LoVo (cell line): ENCODE measurements at regions not wholly inside any gene's neighbourhood (a gene's known extent, or its start where the extent isn't known, plus 50 kb on each side); places are given as distances from the start of the nearest gene placed in this dataset.

ENCODE experiments used
- DNase-seq: peaks from one replicate; pipeline ENCODE4 v3.0.0-alpha.2; 2016; ENCODE audit warnings: low spot score

DNA sequence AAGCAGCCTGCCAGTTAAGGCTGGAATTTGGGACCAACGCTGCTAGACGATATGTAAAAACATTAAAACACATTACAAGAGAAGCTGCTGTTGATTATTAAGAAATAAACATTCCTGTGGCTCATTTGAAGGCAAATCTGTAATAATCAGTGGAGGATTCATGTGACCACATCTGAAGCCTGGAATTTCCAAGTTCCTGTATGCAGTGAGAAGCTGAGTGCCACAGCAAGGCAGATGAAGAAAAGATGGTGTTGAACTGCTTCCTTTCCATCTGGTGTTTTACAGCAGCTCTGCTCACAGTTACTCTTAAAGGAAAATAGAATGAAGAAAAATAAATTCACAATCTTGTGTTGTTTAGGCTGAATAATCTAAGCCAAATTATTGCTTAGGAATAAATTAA, 139.3 kb upstream of the ROBO2 start:
- DNase-seq, result no peak

DNA sequence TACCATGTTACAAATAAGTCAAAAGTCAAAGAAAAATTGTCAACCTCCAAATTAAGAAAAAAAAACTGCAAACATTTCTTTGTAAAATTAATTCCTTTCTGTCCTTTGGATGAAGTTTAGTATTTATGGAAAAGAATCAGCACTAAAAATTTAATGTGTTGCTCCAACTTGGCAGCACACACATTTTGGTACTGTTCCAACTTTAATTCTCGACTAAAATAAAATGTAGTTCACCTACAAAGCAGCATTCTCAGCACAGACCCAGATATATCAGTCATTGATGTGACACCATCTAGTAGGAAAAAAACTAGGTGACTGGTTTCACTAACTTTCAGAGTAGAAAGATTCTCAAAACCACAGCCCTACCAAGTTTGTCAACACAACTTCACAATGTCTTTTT, 131.7 kb upstream of the ROBO2 start:
- DNase-seq, result no peak

DNA sequence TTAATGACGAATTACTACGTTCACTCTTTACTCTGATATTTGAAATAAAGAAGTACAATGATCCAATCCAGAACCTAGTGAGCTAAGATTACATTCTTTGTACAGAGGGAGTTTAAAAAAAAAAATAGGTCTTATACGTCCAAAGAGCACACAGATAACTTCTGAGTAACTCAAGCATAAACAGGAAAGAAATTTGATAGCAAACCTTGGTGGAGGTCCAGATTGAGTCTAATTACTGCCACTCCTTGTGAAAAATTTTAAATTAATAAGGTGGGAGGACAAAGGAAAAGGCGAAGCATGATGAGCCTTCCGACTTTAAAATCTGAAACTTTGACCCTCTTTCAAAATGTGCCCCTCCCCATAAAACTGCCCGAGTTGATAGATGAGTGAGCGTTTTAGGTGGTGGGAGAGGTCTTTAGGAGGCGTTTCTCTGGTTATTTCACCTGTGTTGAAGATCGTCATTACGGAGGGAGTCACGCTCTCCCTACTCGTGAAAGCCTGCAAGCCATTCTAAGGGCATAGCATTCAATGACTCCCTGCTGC, 127.0 kb upstream of the ROBO2 start:
- no peak for DNase-seq

DNA sequence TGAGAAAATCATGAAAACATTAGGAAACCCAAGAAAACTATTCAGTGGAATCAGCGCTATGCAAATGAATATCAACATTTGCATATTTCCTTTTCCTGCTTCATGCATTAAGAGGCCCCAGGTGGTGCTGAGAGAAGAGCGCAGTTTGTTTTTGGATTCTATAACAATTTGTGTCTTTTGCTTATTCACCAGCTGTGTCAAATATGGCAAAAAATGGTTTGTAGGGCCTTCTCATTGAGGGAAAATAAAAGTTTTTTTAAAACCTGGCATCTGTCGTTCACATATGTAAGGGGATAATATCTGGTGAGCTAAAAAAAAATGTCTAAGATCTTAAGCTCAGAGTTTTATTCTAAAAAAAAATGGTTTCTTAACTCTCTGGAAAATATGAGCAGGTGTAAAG, 122.5 kb upstream of the ROBO2 start:
- DNase-seq, result no peak

DNA sequence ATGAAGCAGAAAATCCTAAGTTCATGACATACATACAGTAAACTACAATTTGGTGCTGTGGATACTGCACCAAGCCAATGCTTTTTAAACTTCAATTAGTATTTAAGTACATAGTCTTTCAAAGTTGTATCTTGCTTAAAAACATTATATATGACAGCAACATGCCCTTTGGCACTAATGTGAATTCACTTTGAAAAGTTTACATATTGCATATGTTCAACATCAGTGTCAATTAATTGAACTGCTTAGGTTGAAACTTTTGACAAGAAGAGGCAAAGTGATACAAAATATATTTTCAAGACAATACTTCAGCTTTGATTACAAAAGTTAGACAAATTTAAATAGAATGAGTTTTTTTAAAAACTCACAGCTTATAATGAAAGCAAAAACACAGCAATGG, 119.4 kb upstream of the ROBO2 start:
- no peak for DNase-seq

DNA sequence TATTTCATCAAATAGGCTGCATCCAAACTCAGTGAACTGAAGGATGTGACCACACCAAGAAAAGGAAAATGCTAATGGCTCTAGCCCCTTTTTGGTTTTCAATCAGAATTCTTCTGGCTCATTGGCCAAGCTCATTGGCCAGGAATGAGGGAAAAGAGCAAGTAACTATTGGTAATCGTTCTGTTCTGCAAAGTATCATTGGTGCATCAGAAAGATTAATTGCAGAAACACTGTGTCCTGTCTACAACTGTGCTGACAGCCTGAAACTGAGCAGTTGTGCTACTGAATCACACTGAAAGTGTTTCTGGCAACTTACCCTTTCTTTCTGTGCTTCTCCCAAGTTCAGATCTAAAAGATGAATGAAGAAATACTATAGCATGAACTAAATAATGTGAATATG, 116.4 kb upstream of the ROBO2 start:
- no peak for DNase-seq

DNA sequence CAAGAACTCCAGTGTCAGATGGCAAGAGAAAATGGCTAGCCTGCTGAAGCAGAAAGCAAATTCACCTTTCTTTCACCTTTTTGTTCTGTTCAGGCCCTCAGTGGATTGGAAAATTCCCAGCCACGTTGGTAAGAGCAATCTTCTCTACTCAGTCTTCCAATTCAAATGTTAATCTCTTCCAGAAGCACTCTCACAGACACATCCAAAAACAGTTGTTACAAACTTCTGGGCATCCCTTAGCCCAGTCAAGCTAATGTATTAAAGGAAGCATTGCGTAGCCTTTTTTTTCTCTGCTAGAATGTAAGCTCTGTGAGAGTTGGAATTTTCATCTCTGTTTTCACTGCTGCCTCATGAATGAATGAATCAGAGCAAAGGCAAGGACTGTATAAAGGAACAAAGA, 109.2 kb upstream of the ROBO2 start:
- DNase-seq, result no peak

DNA sequence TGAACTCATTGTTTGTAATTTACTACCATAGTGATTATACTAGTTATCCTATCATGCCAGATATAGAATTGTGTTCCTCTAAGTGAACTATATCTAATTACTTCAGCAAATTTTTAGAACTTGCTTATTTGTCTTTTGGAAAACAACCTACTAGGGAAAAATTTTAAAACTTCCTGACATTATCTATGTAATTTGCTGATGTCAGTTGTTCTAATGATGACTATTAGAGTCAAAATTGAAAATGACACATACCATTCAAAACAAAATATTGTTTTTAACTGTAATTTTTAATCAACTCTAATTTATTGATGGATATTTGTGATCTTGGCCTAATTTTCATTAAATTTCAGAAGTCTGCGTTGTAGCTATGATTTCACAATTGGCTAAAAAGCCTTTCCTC, 106.7 kb upstream of the ROBO2 start:
- DNase-seq, result no peak

DNA sequence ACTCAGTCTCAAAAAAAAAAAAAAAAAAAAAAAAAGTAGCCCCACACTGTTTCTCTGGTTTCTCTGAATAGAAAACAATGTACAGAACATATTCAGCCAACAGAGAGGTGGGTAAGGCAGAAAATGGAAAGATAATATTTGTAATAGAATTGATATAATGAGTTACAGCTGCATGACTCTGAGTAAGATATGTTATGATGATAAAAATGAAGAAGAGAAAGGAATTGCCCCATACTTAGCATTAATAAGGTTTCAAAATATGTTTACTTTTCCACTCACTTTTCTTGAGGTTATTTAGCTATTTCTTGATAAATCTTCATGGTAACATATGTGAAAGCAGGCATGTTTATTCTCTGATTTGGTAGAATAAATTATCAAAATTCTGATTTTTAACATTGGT, 100.9 kb upstream of the ROBO2 start:
- no peak for DNase-seq

DNA sequence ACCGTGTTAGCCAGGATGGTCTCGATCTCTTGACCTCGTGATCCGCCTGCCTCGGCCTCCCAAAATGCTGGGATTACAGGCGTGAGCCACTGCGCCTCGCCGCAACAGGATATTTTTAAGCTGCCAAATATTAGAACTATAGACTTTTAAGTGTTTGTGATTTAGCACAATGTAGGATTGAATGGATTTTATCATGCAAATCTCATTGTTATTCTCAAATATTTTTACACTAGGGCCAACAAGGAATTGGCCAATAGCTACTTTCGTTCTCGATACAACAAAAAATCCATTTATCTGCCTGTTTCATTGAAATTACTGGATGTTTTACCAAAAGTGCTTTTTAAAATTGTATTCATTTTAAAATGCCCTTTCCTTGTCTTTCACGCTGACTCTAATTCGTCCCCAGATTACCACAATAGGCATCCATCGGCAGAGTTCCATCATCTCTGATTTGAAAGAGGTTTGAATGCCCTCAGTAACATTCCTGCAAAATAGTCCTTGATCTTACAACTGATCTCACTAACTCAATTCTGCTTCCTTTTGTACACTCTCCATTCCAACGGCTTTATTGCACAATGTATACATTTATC, 99.6 kb upstream of the ROBO2 start:
- DNase-seq, result no peak

DNA sequence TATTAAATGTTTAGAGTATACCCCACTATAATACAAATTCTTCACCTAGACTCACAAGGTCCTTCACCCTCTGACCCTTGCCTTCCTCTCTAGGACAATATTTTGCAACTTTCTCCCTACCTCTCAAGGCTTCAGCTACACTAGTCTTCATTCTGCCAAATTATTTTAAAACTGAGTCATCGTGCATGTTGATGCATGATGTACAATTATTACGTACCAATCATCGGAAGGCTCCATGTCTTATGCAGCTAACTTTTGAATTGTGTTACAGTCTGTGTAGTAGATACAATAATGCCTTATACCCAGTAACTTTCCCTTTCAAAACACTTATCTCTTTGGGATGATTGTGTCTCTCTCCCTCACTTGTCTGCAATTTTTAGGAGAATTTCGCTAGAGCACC, 98.5 kb upstream of the ROBO2 start:
- DNase-seq, result no peak

DNA sequence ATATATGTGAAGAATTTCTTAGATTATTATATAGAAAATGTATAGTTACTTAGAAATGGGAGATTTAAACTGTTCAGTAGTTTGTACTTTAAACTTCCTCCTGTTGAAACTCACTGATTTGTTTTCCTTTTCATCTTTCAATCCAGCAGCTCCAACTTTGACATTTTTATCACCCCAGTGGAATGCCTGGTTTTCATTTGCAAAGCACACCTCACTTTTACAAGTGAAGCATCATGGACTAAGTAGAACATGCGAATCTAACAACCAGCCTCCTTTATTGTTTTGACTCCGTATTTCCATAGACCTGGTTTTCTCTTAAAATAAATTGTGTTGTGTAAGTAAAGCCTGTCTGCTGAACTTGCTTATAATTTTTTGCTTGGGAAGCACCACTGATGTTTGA, 97.8 kb upstream of the ROBO2 start:
- DNase-seq, result no peak

DNA sequence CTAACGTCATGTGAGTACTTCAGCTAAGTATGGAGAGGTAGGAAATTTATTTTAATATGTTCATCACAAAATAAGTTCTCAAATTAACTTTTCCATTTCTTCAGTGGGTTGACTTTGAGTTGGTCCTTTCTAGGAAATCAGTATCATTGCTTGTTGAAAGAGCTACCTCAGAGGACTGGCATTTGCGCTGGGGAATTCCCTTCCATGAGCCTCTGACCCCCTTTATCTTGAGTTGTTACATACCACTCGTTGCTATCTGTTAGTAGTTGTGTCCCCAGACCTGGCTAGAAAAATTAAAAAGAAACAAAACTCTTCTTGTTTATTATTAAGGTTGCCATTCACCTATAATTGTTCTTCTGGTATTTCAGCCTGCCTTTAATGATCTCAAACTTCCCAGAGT, 96.8 kb upstream of the ROBO2 start:
- DNase-seq, result no peak

DNA sequence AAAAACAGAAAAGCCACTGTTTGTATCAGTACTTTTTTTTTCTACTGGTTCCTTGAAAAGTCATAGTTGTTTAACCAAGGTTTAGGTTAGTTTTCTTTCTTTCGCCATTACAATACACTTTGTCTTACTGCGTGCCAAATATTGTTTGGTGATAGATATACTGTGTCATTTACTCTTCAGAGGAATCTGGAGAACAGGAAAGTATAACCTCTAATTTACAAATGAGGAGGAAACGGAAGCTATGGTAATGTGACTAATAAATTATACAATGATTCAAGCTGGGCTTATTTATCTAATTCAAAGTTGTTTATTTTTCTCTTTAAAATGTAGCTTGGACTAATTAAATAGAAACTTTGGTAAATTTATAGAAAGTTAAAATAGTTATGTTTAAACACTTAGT, 96.2 kb upstream of the ROBO2 start:
- no peak for DNase-seq

DNA sequence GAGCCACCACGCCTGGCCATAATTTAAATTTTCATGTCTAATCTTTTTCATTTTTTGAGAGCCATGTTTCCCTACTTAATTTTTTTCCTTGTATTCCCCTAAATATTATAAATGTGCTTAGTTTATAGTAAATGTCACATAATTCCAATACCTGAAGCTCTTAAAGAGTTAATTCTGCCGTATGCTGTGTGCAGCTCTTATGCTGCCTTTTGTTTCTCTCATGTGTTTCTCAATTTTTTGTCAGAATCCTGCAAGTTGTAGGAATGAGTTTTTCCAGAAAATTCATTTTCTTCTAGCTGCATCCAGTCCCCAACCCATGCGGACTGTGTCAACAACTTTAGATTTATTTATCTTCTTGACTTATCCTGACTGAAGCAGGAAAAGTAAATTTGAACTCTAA, 90.9 kb upstream of the ROBO2 start:
- DNase-seq, result no peak

DNA sequence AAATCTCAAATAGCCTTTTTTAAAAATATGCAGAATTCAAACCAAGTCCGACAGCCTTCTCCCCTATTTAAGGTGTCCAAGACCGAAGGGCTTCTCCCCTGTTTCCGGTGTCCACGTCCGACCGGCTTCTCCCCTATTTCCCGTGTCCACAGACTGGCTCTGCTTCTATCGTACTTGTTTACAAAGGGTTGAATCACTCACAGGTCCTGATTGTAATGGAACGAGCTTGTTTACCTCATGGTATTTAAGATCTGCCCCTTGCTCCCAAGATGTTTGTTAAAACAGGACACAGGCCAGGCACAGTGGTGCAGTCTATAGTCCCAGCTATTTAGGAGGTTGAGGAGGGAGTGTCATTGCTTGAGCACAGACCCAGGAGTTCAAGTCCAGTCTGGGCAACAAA, 90.4 kb upstream of the ROBO2 start:
- no peak for DNase-seq

DNA sequence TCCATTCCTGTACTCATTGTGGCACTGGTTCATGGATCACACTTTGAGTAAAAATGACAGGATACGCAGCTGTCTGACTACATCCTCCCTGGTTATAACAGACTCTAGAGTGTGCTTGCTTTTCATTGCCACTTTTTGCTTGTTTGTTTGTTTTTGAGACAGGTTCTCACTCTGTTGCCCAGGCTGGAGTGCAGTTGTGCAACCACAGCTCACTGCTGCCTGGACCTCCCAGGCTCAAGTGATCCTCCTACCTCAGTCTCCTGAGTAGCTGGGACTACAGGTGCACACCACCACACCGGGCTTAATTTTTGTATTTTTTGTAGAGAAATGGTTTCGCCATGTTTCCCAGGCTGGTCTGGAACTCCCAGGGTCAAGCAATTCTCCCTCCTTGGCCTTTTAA, 89.3 kb upstream of the ROBO2 start:
- DNase-seq, result no peak

DNA sequence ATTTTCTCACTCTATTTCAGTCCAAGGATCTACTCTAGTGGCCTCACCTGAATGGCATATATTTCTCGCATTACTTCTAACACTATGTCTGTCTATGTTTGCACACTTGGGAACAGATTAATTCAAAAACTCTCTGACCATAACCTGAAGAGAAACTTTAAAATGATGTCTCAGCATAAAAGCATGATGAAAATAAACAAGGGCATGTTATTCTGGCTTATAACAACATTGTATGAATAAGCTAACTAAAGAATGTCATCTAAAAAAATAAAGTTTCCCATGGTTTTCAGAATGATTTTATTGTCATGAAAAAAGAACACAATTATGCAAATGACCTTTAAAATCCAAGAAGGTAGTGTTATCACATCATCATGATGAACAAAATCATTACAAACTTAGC, 85.5 kb upstream of the ROBO2 start:
- DNase-seq, result no peak

DNA sequence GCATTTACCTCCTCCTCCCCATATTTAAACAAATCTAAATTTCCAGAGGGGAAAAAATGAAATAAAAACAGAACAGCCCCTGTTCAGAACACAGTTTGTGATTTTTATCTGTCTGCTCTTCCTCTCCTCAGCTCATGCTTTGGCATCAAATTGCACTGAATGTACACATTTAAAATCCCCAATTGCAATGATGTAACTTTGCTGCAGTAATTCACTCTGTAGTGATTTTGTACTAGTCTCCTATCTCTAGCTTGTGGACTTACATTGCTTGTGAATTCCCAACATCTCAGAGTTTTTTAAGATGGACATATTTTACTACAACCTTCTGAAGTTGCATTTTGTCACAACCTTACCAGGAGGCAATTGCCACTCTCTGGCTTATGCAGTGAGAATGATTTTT, 81.6 kb upstream of the ROBO2 start:
- no peak for DNase-seq

DNA sequence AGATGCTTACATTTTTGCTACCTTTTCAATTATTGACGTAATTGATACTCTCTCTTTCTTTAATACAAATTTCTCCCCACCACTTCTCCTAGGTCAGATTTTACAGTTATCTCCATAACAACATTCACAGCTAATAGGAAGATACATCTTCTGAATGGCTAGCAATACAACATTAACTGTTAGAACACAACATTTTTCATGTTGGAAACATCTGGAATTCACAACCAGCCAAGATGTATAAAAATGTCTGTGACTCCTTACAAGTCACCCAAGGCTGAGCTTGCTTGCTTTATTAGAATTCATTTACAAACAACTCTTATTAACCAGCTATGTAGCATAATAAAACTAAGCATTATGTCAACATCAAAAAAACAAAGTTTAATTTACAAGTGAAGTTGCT, 81.0 kb upstream of the ROBO2 start:
- no peak for DNase-seq

DNA sequence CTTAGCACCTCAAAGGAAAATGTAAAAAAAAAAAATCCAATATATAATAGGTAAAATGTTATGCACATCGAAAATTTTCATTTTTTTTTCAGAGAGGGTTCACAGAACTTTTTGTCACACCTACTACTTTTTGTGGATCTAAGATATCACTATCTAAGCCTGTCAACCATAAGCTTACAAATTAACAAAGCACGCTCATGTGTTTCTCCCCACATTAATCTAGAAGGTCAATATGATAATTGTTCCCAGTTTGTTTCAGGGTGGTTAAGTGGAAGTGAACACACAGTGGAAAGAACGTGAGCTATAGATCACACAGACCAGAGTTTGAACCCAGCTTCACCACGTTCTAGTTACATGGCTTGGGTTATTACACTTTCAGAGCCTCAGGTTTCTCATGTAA, 78.6 kb upstream of the ROBO2 start:
- no peak for DNase-seq

DNA sequence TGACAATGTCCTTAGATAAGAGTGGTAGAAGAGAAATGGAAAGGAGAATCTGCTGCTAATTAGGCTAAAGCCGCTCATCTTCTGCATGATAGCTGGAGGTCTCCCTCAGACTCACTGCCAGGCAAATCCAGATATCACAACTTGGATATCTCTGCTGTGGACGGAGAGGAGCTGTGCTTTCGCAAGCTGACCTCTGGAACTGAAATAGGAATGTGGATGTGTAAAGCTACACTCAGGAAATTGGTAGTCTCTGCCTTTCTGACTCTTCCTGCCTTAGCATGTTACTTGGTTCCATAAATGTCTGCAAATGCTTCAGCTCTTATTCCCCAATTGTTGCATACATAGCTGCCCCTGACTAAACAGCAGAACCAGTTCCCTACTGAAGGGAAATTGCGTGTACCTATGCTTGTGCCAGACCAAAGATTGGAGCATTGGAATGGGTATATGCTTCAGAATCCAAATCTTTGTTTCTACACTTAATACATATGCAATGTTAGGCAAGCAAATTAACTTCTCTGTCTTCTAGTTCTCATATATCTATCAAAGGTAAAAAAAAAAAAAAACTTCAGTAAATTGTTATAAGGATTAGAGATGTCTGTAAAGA, 74.7 kb upstream of the ROBO2 start:
- no peak for DNase-seq

DNA sequence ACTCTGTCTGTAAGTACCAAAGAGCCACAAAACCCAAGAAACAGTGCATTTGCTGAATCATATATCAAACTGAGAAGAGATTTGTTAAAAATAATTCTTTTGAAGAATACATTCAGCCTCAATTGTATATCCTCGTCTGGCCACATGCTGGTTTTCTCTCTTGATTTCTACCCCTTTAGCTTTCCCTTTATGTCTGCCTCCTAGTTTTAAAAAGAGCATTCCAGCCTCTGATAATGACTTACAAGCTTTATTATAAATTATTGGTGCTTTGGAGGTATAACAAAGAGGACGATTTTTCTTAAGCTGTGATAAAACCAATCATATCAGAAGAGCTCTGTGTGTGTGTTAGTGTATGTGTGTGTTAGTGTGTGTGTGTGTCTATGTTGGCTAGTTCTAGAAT, 70.4 kb upstream of the ROBO2 start:
- DNase-seq, result no peak

DNA sequence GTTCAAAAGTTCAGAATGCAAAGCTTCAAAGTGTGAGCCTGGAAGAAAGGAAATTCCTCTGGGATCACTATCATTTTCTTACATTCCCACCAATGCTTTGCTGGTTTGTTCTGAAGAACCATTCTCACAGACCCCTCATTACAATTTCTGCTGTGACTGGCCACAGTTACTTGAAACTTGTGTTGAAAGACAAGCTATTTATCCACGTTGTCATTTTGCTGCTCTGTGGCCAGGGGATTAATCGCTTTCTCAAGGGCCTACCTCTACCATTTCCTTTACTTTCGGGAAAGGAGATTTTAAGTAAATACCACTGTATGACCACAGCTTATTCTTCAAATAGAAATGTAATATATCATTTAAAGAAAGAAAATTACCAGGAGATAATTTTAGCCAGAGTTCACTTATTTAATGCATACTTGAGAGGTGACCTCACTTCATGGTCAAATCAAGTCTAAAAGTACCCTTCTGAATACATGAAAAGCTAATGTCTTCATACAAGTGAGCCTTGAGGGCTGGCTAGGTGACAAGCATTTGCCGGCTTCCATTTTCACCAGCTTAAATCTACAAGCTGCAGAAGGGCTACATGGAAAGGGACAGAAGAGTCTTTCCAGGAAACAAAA, 69.8 kb upstream of the ROBO2 start:
- DNase-seq, result no peak
